ENCODE measurements at regions not wholly inside any gene's neighbourhood (a gene's known extent, or its start where the extent isn't known, plus 50 kb on each side); places are given as distances from the start of the nearest gene placed in this dataset.
A peak's percentile ranks its signal among the peaks of the same experiment; 100 is the strongest.

DNA sequence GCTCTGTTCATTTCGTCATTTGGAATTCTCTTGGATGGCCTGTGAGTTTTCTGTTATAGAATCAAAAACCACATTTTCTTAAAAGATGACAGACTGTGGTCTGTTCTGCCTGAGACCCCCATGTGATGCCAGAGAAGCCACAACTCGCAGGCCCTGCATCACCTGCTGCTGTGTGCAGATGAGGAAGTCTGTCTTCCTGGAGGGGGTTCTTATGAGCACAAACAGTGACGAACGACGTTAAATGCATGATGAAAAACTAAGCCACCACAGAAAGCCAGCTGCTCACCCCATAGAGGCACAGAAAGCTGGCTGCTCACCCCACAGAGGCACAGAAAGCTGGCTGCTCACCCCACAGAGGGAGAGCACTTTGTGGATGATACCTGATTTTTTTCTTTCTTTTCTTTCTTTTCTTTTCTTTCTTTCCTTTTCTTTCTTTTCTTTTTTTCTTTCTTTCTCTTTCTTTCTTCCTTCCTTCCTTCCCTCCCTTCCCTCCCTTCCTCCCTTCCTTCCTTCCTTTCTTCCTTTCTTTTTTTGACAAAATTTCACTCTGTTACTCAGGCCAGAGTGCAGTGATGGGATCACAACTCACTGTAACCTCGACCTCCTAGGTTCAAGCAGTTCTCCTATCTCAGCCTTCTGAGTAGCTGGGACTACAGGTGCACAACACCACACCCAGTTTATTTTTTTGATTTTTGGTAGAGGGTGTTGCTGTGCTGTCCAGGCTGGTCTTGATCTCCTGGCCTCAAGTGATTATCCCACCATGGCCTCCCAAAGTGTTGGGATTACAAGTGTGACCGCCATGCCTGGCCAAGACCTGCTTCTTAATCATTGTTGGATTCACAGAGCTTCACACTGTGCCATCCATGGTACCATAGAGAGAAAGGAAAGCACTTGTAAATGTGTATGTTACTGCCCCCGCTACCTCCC lies 1191.4 kb downstream of the UQCRFS1 start:
- DNase-seq (ENCODE audit: low read depth): no peak

GRCh38 chr19:28020619-28021258 lies 1192.2 kb downstream of the UQCRFS1 start:
- DNase-seq (ENCODE audit: low read depth): no peak

- no peak for DNase-seq (ENCODE audit: low read depth)
Observed at GRCh38 chr19:28019901-28020300, 1193.0 kb downstream of the UQCRFS1 start.

DNA sequence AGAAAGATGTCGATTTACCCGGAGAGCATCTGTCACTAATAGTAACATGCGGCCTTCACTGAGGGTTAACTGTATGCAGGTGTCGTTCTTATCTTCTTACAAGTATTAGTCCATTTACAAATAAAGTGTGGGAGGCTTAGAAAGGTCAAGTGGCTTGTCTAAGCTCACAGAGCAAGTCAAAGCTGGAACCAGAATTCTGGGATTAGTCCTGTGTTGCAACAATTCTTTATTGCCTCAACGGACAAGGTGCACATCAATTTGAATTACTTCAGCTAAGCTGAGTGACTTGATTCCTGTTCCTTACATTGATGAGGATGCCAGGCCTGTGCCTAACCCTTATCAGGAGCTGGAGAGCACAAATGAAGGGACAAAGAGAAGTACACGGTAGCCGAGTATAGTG lies 1193.6 kb downstream of the UQCRFS1 start:
- DNase-seq (ENCODE audit: low read depth): no peak

- no peak for DNase-seq (ENCODE audit: low read depth)
Observed at GRCh38 chr19:28018499-28018898, 1194.5 kb downstream of the UQCRFS1 start.

- DNase-seq (ENCODE audit: low read depth): no peak
Observed at GRCh38 chr19:28014615-28015405, 1198.1 kb downstream of the UQCRFS1 start.

DNA sequence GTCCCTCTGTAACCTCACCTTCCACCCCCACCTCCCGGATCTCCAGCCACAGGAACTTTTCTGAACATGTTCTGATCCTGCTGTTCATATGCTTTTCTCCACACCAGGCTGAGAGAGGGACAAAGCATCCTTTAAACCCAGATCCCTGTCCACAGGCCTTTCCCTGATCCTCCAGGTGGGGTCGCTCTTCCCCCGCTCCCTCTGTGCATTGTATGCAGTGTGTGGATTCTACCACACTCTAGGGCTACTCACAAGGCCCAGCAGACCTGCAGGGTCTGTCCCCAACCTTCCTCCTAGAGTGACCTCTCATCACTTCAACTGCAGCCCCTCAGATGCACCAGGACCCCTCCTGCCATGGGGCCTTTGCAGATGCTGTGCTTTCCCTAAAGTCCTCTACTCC lies 1200.6 kb downstream of the UQCRFS1 start:
- DNase-seq (ENCODE audit: low read depth): no peak

DNA sequence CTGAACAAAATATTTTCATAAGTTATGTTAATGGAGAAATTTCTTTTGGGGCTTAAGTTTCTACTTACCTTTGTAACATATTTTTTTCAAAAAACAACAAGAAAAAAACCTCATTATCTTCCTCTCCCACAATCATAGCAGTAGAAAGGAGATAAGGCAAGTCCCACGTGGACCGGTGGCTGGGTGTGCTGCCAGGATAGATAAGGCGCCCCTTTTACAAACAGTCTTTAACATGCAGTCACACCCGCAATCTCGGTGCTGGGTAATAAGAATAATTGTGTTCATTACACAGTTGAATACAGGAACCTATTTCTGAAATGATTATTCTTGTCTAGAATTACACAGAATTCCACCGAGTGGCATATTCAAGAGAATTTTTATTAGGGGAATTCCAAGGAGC lies 1202.3 kb downstream of the UQCRFS1 start:
- no peak for DNase-seq (ENCODE audit: low read depth)

DNA sequence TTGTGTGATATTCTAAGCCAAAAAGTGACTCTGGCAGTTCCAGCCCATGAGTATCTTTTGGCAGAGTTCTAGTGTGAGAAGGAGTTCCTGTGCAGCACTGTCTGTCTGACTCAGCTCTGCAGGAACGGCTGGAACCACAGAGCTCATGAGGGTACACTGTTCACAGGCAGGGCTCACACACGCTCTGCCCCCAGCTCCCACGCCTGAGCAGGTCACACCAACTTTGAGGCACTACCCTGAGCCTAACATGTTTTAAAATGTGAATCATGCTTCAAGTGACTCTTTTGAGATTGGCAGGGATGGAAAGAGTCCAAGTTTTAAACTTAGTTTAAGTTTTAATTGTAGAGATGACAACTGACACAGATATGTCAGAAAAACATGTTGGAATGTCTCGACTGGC lies 1203.3 kb downstream of the UQCRFS1 start:
- no peak for DNase-seq (ENCODE audit: low read depth)

- DNase-seq (ENCODE audit: low read depth): no peak
Observed at GRCh38 chr19:28008695-28009094, 1204.3 kb downstream of the UQCRFS1 start.

GRCh38 chr19:28003543-28003942 lies 1209.4 kb downstream of the UQCRFS1 start:
- no peak for DNase-seq (ENCODE audit: low read depth)

DNA sequence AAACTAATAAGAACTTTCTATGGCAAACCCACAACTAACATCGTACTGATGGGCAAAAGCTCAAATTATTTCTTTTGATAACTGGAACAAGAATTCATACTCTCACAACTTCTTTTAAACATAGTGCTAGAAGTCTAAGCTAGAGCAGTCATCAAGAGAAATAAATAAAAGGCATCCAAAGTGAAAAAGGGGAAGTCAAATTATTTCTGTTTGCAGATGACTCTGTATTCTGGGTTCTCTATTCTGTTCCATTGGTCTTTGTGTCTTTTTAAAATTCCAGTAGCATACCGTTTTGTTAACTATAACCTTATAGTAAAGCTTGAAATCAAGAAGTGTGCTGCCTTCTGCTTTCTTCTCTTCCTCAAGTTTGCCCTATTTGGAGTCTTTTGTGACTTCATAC lies 1215.9 kb downstream of the UQCRFS1 start:
- DNase-seq (ENCODE audit: low read depth): no peak

GRCh38 chr19:27993619-27994570 lies 1219.1 kb downstream of the UQCRFS1 start:
- DNase-seq (ENCODE audit: low read depth): no peak

DNA sequence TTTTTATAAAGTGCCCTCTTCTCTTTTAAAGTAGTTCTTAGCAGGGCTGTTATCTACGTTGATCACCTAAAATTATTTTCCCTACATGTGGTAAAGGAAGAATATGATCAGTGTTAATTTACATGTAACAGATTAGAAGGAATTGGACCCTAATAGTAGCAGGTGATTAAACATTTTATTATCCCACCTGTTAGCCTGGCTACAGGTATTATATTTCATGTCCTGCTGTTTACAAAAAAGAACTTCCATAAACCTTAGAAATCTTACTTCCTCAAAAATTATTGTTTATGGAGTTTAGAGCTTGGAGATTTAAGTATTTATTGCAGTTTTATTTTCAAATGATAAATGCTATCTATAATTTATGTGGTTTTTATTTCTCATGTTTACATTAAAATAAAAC lies 1226.7 kb downstream of the UQCRFS1 start:
- DNase-seq (ENCODE audit: low read depth): no peak

DNA sequence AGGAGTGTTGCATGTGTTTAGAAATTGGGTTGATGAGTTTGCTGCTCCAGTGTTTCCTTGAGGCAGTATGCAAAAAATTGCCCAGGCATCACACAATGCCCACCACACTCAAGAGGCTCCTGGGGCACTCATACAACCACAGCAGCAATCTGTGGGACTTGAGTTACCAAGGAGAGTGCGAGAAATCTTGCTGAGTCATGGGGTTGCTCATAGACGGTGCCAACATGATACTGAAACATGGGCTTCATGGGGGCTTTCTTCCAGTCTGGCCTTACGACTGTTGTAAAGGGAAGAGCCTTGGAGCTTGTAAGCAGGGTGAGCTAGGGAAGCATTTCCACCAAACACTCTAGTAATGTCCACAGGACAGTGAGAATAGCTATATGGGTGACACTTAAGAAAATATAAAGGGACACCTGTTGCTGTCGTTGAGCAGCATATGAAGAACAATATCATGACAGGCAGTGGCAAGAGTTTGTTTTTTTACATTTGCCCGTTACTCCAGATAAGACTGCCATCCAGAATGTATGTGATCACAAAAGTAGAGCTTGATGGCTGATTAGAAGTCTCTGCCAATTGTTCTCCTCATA lies 1237.4 kb downstream of the UQCRFS1 start:
- no peak for DNase-seq (ENCODE audit: low read depth)

GRCh38 chr19:27974082-27974513 lies 1238.9 kb downstream of the UQCRFS1 start:
- DNase-seq (ENCODE audit: low read depth): peak; percentile 6

DNA sequence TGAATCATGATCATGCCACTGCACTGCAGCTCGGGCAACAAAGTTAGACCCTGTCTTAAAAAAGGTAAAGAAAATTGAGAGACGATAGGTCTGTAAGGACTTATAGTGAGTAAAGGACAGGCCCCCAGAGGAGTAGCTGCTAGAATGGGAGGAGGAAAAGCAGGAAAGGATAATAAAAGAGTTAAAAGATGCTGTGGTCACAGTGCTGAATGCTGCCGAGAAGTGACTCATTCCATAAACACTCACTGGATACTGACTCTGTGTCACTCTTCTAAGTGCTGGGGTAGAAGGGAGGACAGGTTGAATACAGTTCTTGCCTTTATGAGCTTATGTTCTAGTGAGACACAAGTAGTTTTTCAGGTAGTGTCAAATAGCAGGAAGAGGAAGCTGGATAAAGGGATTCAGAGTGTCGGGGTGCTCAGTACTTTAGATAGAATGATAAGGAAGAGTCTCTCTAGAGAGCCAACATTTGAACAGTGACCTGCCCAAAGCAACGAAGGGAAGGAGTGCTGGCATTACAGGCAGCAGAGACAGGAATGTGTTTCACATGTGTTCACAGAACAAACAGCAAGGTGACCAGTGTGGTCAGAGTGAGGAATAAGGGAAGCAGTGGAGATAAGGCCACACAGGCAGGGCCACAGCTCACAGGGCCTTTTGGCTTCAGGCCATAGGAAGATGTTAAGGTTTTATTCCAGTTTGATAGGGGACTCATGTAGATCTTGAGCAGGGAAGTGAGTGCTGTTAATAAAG lies 1240.5 kb downstream of the UQCRFS1 start:
- DNase-seq (ENCODE audit: low read depth): peak; percentile 12

DNA sequence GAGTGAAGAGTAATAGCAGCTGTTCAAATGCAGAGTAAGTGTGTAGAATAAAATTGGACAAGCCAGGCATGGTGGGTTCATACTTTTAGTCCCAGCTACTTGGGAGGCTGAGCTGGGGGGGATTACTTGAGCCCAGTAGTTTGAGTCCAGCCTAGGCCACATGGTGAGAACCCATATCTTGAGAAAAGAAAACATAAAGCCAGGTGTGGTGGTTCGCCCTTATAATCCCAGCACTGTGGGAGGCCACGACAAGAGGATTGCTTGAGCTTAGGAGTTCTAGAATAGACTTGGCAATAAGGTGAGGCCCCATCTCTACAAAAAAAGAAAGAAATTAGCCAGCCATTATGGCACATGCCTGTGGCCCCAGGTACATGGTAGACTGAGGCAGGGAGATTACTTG lies 1241.1 kb downstream of the UQCRFS1 start:
- DNase-seq (ENCODE audit: low read depth): no peak

DNA sequence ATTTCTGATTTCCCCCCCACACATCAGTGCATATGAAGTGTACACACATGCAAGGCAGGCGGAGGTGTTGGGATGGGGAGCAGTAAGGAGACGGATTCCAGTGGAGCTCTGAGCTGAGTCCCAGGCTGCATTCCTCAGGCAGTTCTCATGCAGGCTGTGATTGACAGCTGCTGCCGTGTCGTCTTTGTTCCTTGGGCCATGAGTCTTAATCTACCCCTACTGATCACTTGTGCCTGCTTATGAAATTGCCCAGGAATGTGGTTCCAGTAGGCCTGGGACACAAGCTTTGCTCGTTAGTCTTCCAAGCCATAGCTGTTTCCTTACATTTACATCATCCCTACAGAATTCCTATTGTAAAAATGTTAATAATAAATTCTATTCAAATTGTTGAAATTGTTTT lies 1241.9 kb downstream of the UQCRFS1 start:
- no peak for DNase-seq (ENCODE audit: low read depth)

DNA sequence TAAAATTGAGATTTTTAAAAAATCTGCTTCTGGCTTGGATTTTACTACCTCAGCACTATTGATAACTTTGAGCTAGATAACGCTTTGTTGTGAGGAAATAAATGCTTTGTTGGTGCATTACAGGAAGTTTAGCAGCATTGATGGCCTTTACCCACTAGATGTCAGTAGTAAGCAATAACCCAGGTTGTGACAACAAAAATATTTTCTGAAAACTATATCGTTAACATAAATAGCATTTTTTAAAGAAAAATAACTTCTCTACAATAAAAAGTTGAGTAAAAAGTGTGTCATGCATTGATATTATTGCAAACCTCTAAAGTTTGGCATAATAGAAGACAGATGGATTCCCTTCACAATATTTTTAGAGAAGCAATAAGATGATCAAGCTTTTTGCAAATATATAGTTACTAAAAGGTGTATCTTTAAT lies 1246.5 kb downstream of the UQCRFS1 start:
- peak; percentile 13 for DNase-seq (ENCODE audit: low read depth)
